ENCODE measurements at regions not wholly inside any gene's neighbourhood (a gene's known extent, or its start where the extent isn't known, plus 50 kb on each side); places are given as distances from the start of the nearest gene placed in this dataset.

DNA sequence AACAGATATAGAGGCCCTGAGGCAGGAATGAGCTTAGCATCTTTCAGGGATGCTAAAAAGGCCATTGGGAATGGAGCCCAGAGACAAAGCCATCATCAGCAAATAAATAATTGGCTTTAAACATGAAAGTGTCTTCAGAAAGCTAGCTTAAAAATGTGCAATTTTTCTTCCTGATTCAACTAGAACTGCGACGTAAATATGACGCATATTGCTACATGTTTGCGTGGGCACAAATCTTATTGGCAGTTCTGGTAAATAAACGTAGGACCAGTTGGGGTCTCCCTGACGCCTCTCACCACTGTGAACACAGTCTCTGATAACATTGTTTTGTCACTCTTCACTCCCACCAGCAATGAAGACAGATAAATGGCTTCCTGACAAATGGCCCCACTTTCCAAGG lies 97.3 kb upstream of the SRD5A3 start:
- no peaks in the 10 kb centered on the region for H3K4me1 Mint-ChIP-seq (ENCODE audit: unreplicated experiment)
- H3K36me3 Mint-ChIP-seq (ENCODE audit: unreplicated experiment), result no peaks in the 10 kb centered on the region
- no peaks in the 10 kb centered on the region for H3K9me3 Mint-ChIP-seq (ENCODE audit: unreplicated experiment)
- H3K27ac Mint-ChIP-seq (ENCODE audit: unreplicated experiment), result no peak overlapping the region
- H3K27me3 Mint-ChIP-seq (ENCODE audit: unreplicated experiment), result no peaks in the 10 kb centered on the region
- DNase-seq (ENCODE audit: extremely low spot score, unreplicated experiment), result no peak
- H3K4me3 Mint-ChIP-seq (ENCODE audit: unreplicated experiment), result no peak overlapping the region
- TF ChIP-seq, protein P1, sequence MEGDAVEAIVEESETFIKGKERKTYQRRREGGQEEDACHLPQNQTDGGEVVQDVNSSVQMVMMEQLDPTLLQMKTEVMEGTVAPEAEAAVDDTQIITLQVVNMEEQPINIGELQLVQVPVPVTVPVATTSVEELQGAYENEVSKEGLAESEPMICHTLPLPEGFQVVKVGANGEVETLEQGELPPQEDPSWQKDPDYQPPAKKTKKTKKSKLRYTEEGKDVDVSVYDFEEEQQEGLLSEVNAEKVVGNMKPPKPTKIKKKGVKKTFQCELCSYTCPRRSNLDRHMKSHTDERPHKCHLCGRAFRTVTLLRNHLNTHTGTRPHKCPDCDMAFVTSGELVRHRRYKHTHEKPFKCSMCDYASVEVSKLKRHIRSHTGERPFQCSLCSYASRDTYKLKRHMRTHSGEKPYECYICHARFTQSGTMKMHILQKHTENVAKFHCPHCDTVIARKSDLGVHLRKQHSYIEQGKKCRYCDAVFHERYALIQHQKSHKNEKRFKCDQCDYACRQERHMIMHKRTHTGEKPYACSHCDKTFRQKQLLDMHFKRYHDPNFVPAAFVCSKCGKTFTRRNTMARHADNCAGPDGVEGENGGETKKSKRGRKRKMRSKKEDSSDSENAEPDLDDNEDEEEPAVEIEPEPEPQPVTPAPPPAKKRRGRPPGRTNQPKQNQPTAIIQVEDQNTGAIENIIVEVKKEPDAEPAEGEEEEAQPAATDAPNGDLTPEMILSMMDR (IDR thresholded peaks at IDR 0.05), result no peak

DNA sequence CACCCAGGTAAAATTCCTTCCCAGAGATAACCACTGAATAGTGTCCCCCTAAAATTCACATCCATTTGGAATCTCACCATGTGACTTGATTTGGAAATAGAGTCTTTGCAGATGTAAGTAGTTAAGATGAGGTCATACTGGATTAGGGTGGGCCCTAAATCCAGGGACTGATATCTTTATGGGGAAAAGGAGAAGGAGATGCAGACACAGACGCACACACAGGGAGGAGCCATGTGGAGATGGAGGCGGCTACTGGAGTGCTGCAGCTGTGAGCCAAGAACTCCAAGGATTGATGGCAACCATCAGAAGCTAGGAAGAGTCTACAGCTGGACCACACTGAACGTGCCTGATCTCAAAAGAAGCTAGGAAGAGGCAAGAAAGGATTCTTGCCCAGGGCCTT lies 96.6 kb upstream of the SRD5A3 start:
- Mint-ChIP-seq H3K4me1 (ENCODE audit: unreplicated experiment) (no peaks in the 10 kb centered on the region), H3K27ac (ENCODE audit: unreplicated experiment) (no peak overlapping the region), H3K4me3 (ENCODE audit: unreplicated experiment) (no peak overlapping the region), H3K36me3 (ENCODE audit: unreplicated experiment) (no peaks in the 10 kb centered on the region), H3K9me3 (ENCODE audit: unreplicated experiment) (no peaks in the 10 kb centered on the region), H3K27me3 (ENCODE audit: unreplicated experiment) (no peaks in the 10 kb centered on the region)
- no peak for DNase-seq (ENCODE audit: extremely low spot score, unreplicated experiment)
- TF ChIP-seq, protein P1 (IDR thresholded peaks at IDR 0.05), result no peak

DNA sequence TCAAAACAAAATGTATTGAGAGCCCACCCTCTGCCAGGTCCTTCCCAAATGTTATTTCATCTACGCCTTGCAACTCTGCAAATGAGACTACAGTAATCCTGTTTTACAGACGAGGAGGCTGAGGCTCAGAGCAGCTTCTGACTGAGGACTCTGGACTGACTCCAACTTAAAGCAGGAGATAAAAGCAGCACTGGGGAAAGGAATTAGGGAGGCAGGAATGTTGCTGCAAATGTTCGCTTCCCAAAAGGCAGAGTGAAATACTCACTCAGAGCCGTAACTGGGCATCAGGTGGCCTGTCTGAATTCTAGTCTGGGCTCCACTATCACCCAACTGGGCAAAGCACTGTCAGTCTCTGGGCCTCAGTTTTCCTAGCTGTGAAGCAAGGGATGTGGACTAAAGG lies 94.7 kb upstream of the SRD5A3 start:
- no peak for DNase-seq (ENCODE audit: extremely low spot score, unreplicated experiment)
- no peaks in the 10 kb centered on the region for H3K36me3 Mint-ChIP-seq (ENCODE audit: unreplicated experiment)
- no peaks in the 10 kb centered on the region for H3K9me3 Mint-ChIP-seq (ENCODE audit: unreplicated experiment)
- H3K4me3 Mint-ChIP-seq (ENCODE audit: unreplicated experiment), result no peak overlapping the region
- TF ChIP-seq, protein P1 (IDR thresholded peaks at IDR 0.05), result no peak
- H3K27ac Mint-ChIP-seq (ENCODE audit: unreplicated experiment), result no peak overlapping the region
- no peaks in the 10 kb centered on the region for H3K27me3 Mint-ChIP-seq (ENCODE audit: unreplicated experiment)
- peaks cover 4% of the 10 kb centered on the region for H3K4me1 Mint-ChIP-seq (ENCODE audit: unreplicated experiment)

DNA sequence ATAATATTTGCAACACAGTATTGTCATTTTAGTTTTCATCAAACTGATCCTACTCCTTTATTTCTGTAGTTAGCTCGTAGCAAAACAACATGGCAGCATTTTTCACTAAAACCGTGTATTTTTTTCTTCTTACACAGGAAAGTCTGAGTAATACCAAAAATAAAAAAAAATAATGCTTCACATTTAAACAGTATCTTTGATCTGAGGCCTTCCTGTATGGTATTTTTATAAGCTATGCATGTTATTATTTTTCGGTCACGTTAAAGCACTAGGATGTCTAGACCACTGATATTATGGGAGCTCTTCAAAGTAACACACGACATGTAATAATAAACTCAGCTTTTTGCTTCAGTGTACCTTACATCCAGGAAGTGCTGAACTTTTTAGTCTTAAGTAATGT lies 94.1 kb upstream of the SRD5A3 start:
- Mint-ChIP-seq H3K36me3 (ENCODE audit: unreplicated experiment) (no peaks in the 10 kb centered on the region), H3K4me3 (ENCODE audit: unreplicated experiment) (no peak overlapping the region), H3K27me3 (ENCODE audit: unreplicated experiment) (no peaks in the 10 kb centered on the region), H3K9me3 (ENCODE audit: unreplicated experiment) (no peaks in the 10 kb centered on the region), H3K27ac (ENCODE audit: unreplicated experiment) (no peak overlapping the region), H3K4me1 (ENCODE audit: unreplicated experiment) (peaks cover 4% of the 10 kb centered on the region)
- DNase-seq (ENCODE audit: extremely low spot score, unreplicated experiment), result no peak
- TF ChIP-seq, protein P1 (IDR thresholded peaks at IDR 0.05), result no peak

DNA sequence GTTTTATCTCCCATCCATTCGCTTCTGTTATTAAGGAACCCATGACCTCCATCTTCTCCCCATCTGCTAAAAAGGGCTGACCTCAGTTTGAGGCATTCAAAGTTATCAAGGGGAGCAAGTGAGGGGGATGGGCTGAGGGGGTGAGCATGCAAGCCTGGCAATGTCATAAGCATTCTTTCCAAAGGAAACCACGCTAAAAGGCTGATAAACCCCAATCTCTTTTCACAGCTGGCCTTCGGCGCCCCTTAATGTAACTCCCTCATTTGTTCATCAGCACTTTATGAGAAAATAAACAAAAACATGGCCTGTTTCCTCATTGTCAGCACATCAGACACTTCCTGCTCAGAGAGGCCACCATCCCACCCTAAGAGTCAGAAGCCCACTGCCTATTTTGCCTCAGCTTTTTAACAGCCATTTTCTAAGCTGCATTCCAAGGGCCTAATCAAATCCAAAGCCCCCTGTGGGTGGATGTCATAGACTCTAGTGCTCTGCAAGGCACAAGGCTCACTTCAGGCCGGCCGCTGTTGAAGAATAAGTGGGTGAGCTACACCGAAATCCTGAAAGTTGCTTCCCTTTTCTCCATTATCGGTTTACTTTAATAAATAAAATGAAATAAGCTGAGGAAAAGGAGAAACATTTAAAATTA lies 92.0 kb upstream of the SRD5A3 start:
- no peaks in the 10 kb centered on the region for H3K27me3 Mint-ChIP-seq (ENCODE audit: unreplicated experiment)
- peaks cover 4% of the 10 kb centered on the region for H3K4me1 Mint-ChIP-seq (ENCODE audit: unreplicated experiment)
- DNase-seq (ENCODE audit: extremely low spot score, unreplicated experiment), result no peak
- no peaks in the 10 kb centered on the region for H3K36me3 Mint-ChIP-seq (ENCODE audit: unreplicated experiment)
- no peak overlapping the region for H3K4me3 Mint-ChIP-seq (ENCODE audit: unreplicated experiment)
- no peak overlapping the region for H3K27ac Mint-ChIP-seq (ENCODE audit: unreplicated experiment)
- TF ChIP-seq, protein P1 (IDR thresholded peaks at IDR 0.05), result no peak
- H3K9me3 Mint-ChIP-seq (ENCODE audit: unreplicated experiment), result no peaks in the 10 kb centered on the region
